ENCODE measurements at regions not wholly inside any gene's neighbourhood (a gene's known extent, or its start where the extent isn't known, plus 50 kb on each side); places are given as distances from the start of the nearest gene placed in this dataset.

GRCh38 chr1:57860931-57861565, 437.2 kb upstream of the DAB1 start:
- Histone ChIP-seq H3K27ac (ENCODE audit: low read length) (no peak overlapping the region), H3K36me3 (replicated peaks; ENCODE audit: low read depth, low read length) (no peaks in the 10 kb centered on the region)

GRCh38 chr1:57860325-57860724, 436.5 kb upstream of the DAB1 start:
- H3K4me1 ChIP-seq (ENCODE audit: low read length), result peaks cover 23% of the 10 kb centered on the region
- no peak overlapping the region for H2AFZ ChIP-seq (ENCODE audit: low read depth, low read length)
- no peak overlapping the region for H3K27ac ChIP-seq (ENCODE audit: low read length)
- H4K20me1 ChIP-seq (ENCODE audit: insufficient read depth, low read length), result no peaks in the 10 kb centered on the region
- no peak overlapping the region for H3K4me2 ChIP-seq (ENCODE audit: low read length)
- no peak overlapping the region for H3K4me3 ChIP-seq (ENCODE audit: low read length)
- no peaks in the 10 kb centered on the region for H3K79me2 ChIP-seq (ENCODE audit: low read length)
- no peaks in the 10 kb centered on the region for H3K36me3 ChIP-seq (replicated peaks; ENCODE audit: low read depth, low read length)
- no peaks in the 10 kb centered on the region for H3K9me3 ChIP-seq (ENCODE audit: insufficient read depth, low read length)
- H3K9ac ChIP-seq (ENCODE audit: low read length), result no peak overlapping the region
- TF ChIP-seq EZH2phosphoT487 (IDR thresholded peaks at IDR 0.05; ENCODE audit: low read depth) (no peak), CTCF (IDR thresholded peaks at IDR 0.05; ENCODE audit: low read depth, low read length) (no peak)
- H3K27me3 ChIP-seq (ENCODE audit: low read depth, low read length), result no peaks in the 10 kb centered on the region

More at GRCh38 chr1:57860931-57861565, 437.2 kb upstream of the DAB1 start:
- H4K20me1 ChIP-seq (ENCODE audit: insufficient read depth, low read length), result no peaks in the 10 kb centered on the region
- no peak overlapping the region for H3K9ac ChIP-seq (ENCODE audit: low read length)
- H3K79me2 ChIP-seq (ENCODE audit: low read length), result no peaks in the 10 kb centered on the region
- peaks cover 16% of the 10 kb centered on the region for H3K4me1 ChIP-seq (ENCODE audit: low read length)
- TF ChIP-seq EZH2phosphoT487 (IDR thresholded peaks at IDR 0.05; ENCODE audit: low read depth) (no peak), CTCF (IDR thresholded peaks at IDR 0.05; ENCODE audit: low read depth, low read length) (no peak)
- H3K4me3 ChIP-seq (ENCODE audit: low read length), result no peak overlapping the region
- no peaks in the 10 kb centered on the region for H3K27me3 ChIP-seq (ENCODE audit: low read depth, low read length)
- no peak overlapping the region for H2AFZ ChIP-seq (ENCODE audit: low read depth, low read length)
- no peaks in the 10 kb centered on the region for H3K9me3 ChIP-seq (ENCODE audit: insufficient read depth, low read length)
- H3K4me2 ChIP-seq (ENCODE audit: low read length), result no peak overlapping the region

- H3K9me3 ChIP-seq (ENCODE audit: insufficient read depth, low read length), result no peaks in the 10 kb centered on the region
- no peak for TF ChIP-seq EZH2phosphoT487 (IDR thresholded peaks at IDR 0.05; ENCODE audit: low read depth)
- TF ChIP-seq CTCF (IDR thresholded peaks at IDR 0.05; ENCODE audit: low read depth, low read length), result no peak
- no peaks in the 10 kb centered on the region for H4K20me1 ChIP-seq (ENCODE audit: insufficient read depth, low read length)
- H3K4me2 ChIP-seq (ENCODE audit: low read length), result no peak overlapping the region
- no peak overlapping the region for H2AFZ ChIP-seq (ENCODE audit: low read depth, low read length)
- no peak overlapping the region for H3K27ac ChIP-seq (ENCODE audit: low read length)
- H3K9ac ChIP-seq (ENCODE audit: low read length), result no peak overlapping the region
- no peaks in the 10 kb centered on the region for H3K36me3 ChIP-seq (replicated peaks; ENCODE audit: low read depth, low read length)
- H3K79me2 ChIP-seq (ENCODE audit: low read length), result no peaks in the 10 kb centered on the region
- H3K27me3 ChIP-seq (ENCODE audit: low read depth, low read length), result no peaks in the 10 kb centered on the region
- no peak overlapping the region for H3K4me3 ChIP-seq (ENCODE audit: low read length)
- peaks cover 25% of the 10 kb centered on the region for H3K4me1 ChIP-seq (ENCODE audit: low read length)
These were observed 434.9 kb upstream of the DAB1 start for GRCh38 chr1:57858740-57859139.

- Histone ChIP-seq H2AFZ (ENCODE audit: low read depth, low read length) (no peak overlapping the region), H3K4me3 (ENCODE audit: low read length) (no peak overlapping the region), H3K27ac (ENCODE audit: low read length) (no peak overlapping the region), H3K4me1 (ENCODE audit: low read length) (peaks cover 25% of the 10 kb centered on the region), H3K27me3 (ENCODE audit: low read depth, low read length) (no peaks in the 10 kb centered on the region), H3K79me2 (ENCODE audit: low read length) (no peaks in the 10 kb centered on the region), H3K9me3 (ENCODE audit: insufficient read depth, low read length) (no peaks in the 10 kb centered on the region), H3K9ac (ENCODE audit: low read length) (no peak overlapping the region), H3K36me3 (replicated peaks; ENCODE audit: low read depth, low read length) (no peaks in the 10 kb centered on the region), H4K20me1 (ENCODE audit: insufficient read depth, low read length) (no peaks in the 10 kb centered on the region), H3K4me2 (ENCODE audit: low read length) (no peak overlapping the region)
- TF ChIP-seq EZH2phosphoT487 (IDR thresholded peaks at IDR 0.05; ENCODE audit: low read depth), result no peak
- TF ChIP-seq CTCF (IDR thresholded peaks at IDR 0.05; ENCODE audit: low read depth, low read length), result no peak
These were observed 433.9 kb upstream of the DAB1 start for GRCh38 chr1:57857809-57858208.
